SU-DHL-6 (cell line): ENCODE measurements at regions not wholly inside any gene's neighbourhood (a gene's known extent, or its start where the extent isn't known, plus 50 kb on each side); places are given as distances from the start of the nearest gene placed in this dataset.

Experiments used
- H2AFZ ChIP-seq: fragments of 200-600 bp; sonication (generic); 2 replicates; pipeline ENCODE4 v1.6.1; 2014; ENCODE audit warnings: low read depth, mild to moderate bottlenecking, moderate library complexity, mixed read lengths, antibody characterized with exemption, low read length; ENCODE audit not compliant: severe bottlenecking
- H3F3A ChIP-seq: fragments of 200-600 bp; shearing (Covaris generic); 2 replicates; pipeline ENCODE4 v1.6.0; 2016; ENCODE audit warnings: antibody characterized with exemption, mild to moderate bottlenecking; ENCODE audit not compliant: insufficient read depth
- H3K27ac ChIP-seq: fragments of 200-600 bp; sonication (generic); 2 replicates; pipeline ENCODE4 v1.5.1; 2016; ENCODE audit warnings: low read depth, mild to moderate bottlenecking, low read length, moderate library complexity, mixed read lengths
- H3K27me3 ChIP-seq: fragments of 200-600 bp; sonication (generic), shearing (Covaris generic); 2 replicates; pipeline ENCODE4 v1.6.0; 2014; ENCODE audit warnings: mild to moderate bottlenecking, low read length
- H3K36me3 ChIP-seq: fragments of 200-600 bp; sonication (generic); 2 replicates; pipeline ENCODE4 v1.6.1; 2014; ENCODE audit warnings: mild to moderate bottlenecking, low read length, mixed read lengths
- H3K4me2 ChIP-seq: fragments of 300-600, 200-600 bp; shearing (Covaris generic), sonication (generic); 2 replicates; pipeline ENCODE4 v1.6.0; 2014; ENCODE audit warnings: low read length, low read depth, mild to moderate bottlenecking; ENCODE audit not compliant: poor library complexity, severe bottlenecking
- H3K4me3 ChIP-seq: fragments of 200-600 bp; sonication (generic); 2 replicates; pipeline ENCODE4 v1.5.1; 2014; ENCODE audit warnings: antibody characterized with exemption, low read length, mild to moderate bottlenecking, mixed read lengths; ENCODE audit not compliant: insufficient read depth, poor library complexity, severe bottlenecking
- H3K79me2 ChIP-seq: fragments of 200-600 bp; sonication (generic); 2 replicates; pipeline ENCODE4 v1.6.1; 2014; ENCODE audit warnings: mild to moderate bottlenecking, low read length, moderate library complexity; ENCODE audit not compliant: insufficient read depth
- H3K9ac ChIP-seq: fragments of 200-600 bp; sonication (generic); 2 replicates; pipeline ENCODE4 v1.7.0; 2014; ENCODE audit warnings: mild to moderate bottlenecking, low read length
- H3K9me2 ChIP-seq: fragments of 200-600 bp; sonication (generic); replicated peaks from 2 replicates; pipeline ENCODE4 v1.6.1; 2014; ENCODE audit warnings: low read length; ENCODE audit not compliant: insufficient read depth
- H3K9me3 ChIP-seq: fragments of 200-600 bp; sonication (generic); 2 replicates; pipeline ENCODE4 v1.6.1; 2014; ENCODE audit warnings: low read length, mixed read lengths; ENCODE audit not compliant: insufficient read depth
- H4K20me1 ChIP-seq: fragments of 200-600 bp; sonication (generic); 2 replicates; pipeline ENCODE4 v1.6.1; 2014; ENCODE audit warnings: low read depth, mild to moderate bottlenecking, antibody characterized with exemption, low read length, moderate library complexity, mixed read lengths
- EZH2phosphoT487 ChIP-seq: fragments of 200-600 bp; sonication (generic), shearing (Covaris generic); conservative IDR thresholded peaks from 2 replicates; pipeline ENCODE4 v1.6.1; 2018; ENCODE audit warnings: mild to moderate bottlenecking, antibody characterized with exemption, low read length, moderate library complexity, mixed read lengths
- TF ChIP-seq, protein P1 (sequence below): fragments of 200-600 bp; sonication (generic); IDR thresholded peaks from one replicate; pipeline ENCODE4 v1.5.1; 2017; ENCODE audit warnings: antibody characterized with exemption, mild to moderate bottlenecking, low read length, moderate library complexity; ENCODE audit not compliant: insufficient read depth, poor library complexity, severe bottlenecking

DNA sequence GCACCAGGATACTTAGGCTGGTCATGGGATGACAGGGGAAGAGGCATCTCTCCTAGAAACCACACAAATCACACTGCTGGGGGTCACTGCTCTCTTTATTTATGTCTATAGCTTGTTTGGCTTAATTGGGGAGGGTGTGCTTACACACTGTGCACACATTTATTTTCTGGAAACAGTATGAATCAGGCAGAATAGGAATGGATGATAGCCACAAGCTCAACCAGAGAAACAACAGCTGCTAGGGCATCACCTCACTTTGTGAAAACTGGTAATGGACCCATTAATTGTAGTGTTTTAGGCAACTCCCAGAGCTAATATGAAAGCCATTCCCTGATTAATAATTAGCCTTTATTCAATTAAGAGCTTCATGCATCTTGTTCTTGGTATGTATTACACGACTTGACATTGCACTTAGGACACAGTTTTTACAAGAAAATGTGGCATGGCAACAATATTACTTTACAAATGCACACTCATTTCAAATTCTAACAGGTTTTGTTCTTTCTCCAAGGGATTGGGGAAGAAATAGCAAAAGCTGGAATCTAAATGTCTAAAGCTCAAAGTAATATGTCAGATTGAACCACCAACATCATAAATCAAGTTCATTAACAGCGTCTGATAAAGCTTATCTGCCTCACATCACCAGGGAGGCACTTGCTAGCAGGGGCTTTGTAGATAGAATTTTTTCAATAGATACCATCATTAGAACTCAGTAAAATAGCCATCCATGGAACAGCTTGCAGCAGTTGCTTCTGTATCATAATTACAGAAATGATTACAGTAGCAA is 361.9 kb upstream of the FSHR start:
- Histone ChIP-seq H3K4me3 (no peak overlapping the region), H3K9ac (no peak overlapping the region), H3K9me3 (no peaks in the 10 kb centered on the region), H2AFZ (no peak overlapping the region), H3F3A (no peaks in the 10 kb centered on the region), H3K9me2 (no peaks in the 10 kb centered on the region), H3K79me2 (no peaks in the 10 kb centered on the region), H3K27me3 (no peaks in the 10 kb centered on the region), H4K20me1 (no peaks in the 10 kb centered on the region), H3K4me2 (no peak overlapping the region), H3K27ac (no peak overlapping the region), H3K36me3 (no peaks in the 10 kb centered on the region)
- no peak for TF ChIP-seq EZH2phosphoT487
- TF ChIP-seq, protein P1, sequence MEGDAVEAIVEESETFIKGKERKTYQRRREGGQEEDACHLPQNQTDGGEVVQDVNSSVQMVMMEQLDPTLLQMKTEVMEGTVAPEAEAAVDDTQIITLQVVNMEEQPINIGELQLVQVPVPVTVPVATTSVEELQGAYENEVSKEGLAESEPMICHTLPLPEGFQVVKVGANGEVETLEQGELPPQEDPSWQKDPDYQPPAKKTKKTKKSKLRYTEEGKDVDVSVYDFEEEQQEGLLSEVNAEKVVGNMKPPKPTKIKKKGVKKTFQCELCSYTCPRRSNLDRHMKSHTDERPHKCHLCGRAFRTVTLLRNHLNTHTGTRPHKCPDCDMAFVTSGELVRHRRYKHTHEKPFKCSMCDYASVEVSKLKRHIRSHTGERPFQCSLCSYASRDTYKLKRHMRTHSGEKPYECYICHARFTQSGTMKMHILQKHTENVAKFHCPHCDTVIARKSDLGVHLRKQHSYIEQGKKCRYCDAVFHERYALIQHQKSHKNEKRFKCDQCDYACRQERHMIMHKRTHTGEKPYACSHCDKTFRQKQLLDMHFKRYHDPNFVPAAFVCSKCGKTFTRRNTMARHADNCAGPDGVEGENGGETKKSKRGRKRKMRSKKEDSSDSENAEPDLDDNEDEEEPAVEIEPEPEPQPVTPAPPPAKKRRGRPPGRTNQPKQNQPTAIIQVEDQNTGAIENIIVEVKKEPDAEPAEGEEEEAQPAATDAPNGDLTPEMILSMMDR = no peak

DNA sequence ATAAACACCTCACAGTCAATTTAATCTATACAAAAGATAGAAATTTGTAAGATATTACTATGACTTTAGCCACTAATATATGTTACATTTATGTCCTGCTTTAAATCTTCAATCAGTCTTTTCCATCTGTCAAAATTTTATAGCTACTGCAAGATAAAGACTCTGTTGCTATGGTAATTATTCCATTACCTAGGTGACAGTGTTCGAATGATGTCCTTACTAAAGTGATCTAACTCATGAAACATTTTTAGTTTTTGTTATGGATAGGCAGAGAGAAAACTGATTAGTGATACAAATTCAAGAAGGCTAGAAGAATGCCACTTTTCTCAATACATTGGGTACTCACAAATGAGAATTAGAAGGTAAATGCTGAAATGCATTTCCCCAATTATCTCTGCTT is 359.9 kb upstream of the FSHR start:
- Histone ChIP-seq H3K4me2 (no peak overlapping the region), H3K36me3 (no peaks in the 10 kb centered on the region), H2AFZ (no peak overlapping the region), H3K9ac (no peak overlapping the region), H3F3A (no peaks in the 10 kb centered on the region), H3K27ac (no peak overlapping the region), H3K9me3 (no peaks in the 10 kb centered on the region), H4K20me1 (no peaks in the 10 kb centered on the region), H3K4me3 (no peak overlapping the region), H3K79me2 (no peaks in the 10 kb centered on the region), H3K27me3 (no peaks in the 10 kb centered on the region), H3K9me2 (no peaks in the 10 kb centered on the region)
- TF ChIP-seq, protein P1 = no peak
- TF ChIP-seq EZH2phosphoT487 = no peak

DNA sequence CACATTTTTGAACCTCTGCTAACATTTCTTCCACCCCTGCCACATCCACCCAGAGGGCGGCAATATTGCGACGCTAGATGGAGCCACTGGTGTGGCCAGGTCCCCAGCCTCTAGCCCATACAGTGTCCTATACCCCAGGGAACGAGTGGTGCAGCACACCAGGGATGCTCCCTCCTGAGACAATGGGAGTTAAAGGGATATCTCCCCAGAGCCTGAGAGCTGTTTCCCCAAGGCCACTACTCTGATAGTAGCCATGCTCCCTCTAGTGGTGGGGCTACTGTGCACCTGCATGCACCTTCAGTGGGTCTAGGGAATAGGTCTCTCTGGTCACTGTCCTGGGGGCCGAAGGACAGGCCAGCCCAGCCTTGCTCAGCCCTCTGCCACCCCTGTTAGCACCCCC is 336.4 kb upstream of the FSHR start:
- no peaks in the 10 kb centered on the region for H3K79me2 ChIP-seq
- no peaks in the 10 kb centered on the region for H3K27me3 ChIP-seq
- H3K4me3 ChIP-seq = no peak overlapping the region
- H3K9ac ChIP-seq = no peak overlapping the region
- H2AFZ ChIP-seq = no peak overlapping the region
- H3K36me3 ChIP-seq = no peaks in the 10 kb centered on the region
- H3K9me3 ChIP-seq = no peaks in the 10 kb centered on the region
- H3F3A ChIP-seq = no peaks in the 10 kb centered on the region
- H3K9me2 ChIP-seq = no peaks in the 10 kb centered on the region
- no peaks in the 10 kb centered on the region for H4K20me1 ChIP-seq
- no peak overlapping the region for H3K27ac ChIP-seq
- no peak overlapping the region for H3K4me2 ChIP-seq
- no peak for TF ChIP-seq EZH2phosphoT487
- TF ChIP-seq, protein P1 = peak; percentile 51
